ENCODE measurements at regions not wholly inside any gene's neighbourhood (a gene's known extent, or its start where the extent isn't known, plus 50 kb on each side); places are given as distances from the start of the nearest gene placed in this dataset.
"Not testable (repeated sequence)": the region's sequence is repeated elsewhere in the genome, so short reads cannot be mapped to it uniquely, and the experiment has no call there.

DNA sequence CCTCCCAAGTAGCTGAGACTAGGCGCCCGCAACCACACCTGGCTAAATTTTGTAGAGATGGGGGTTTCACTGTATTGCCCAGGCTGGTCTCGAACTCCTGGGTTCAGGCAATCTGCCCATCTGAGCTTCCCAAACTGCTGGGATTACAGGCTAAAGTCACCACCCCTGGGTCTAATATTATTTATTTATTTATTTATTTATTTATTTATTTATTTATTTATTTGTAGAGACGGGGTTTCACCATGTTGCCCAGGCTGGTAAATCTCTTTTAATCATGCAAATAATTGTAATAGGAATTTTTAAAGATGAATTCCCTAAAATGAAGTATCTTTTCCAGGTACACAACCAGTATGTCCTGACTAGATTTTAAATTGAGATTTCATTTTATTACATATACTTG is 761.8 kb downstream of the TRAM1L1 start:
- Histone ChIP-seq H3K27me3 (ENCODE audit: low read depth, low read length) (no peaks in the 10 kb centered on the region), H3K4me1 (ENCODE audit: control insufficient read depth in 1 of 2, insufficient read depth in 2 of 2, low read length in 2 of 2) (no peaks in the 10 kb centered on the region), H3K4me3 (ENCODE audit: low read depth in 1 of 2, low read length in 2 of 2) (no peak overlapping the region), H3K27ac (ENCODE audit: low read length) (no peak overlapping the region), H3K36me3 (ENCODE audit: control insufficient read depth in 1 of 2, insufficient read depth in 2 of 2, low read length in 2 of 2) (no peaks in the 10 kb centered on the region), H3K9me3 (ENCODE audit: control insufficient read depth in 1 of 2, low read length in 2 of 2) (no peaks in the 10 kb centered on the region)

DNA sequence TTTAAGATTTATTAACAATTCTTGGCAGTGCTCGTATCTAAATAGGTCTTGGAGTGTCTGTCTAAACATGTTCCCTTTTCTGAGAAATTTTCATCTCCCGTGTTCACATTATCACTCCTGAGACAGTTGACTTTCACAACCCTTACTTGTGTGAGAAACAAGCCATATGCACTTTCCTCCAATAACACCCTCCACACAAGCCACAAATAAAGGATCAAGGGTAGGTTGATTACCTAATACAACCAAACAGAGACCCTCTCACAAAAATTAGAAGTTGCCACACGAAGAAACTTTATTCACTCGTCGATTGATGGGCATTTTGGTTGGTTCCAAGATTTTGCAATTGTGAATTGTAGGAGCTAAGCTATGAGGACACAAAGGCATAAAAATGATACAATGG is 763.9 kb downstream of the TRAM1L1 start:
- H3K36me3 ChIP-seq (ENCODE audit: control insufficient read depth in 1 of 2, insufficient read depth in 2 of 2, low read length in 2 of 2), result no peaks in the 10 kb centered on the region
- H3K27ac ChIP-seq (ENCODE audit: low read length), result no peak overlapping the region
- H3K4me1 ChIP-seq (ENCODE audit: control insufficient read depth in 1 of 2, insufficient read depth in 2 of 2, low read length in 2 of 2), result no peaks in the 10 kb centered on the region
- H3K4me3 ChIP-seq (ENCODE audit: low read depth in 1 of 2, low read length in 2 of 2), result no peak overlapping the region
- H3K9me3 ChIP-seq (ENCODE audit: control insufficient read depth in 1 of 2, low read length in 2 of 2), result no peaks in the 10 kb centered on the region
- no peaks in the 10 kb centered on the region for H3K27me3 ChIP-seq (ENCODE audit: low read depth, low read length)

- no peak overlapping the region for H3K4me3 ChIP-seq (ENCODE audit: low read depth in 1 of 2, low read length in 2 of 2)
- no peaks in the 10 kb centered on the region for H3K4me1 ChIP-seq (ENCODE audit: control insufficient read depth in 1 of 2, insufficient read depth in 2 of 2, low read length in 2 of 2)
- H3K27ac ChIP-seq (ENCODE audit: low read length), result no peak overlapping the region
- H3K27me3 ChIP-seq (ENCODE audit: low read depth, low read length), result no peaks in the 10 kb centered on the region
- no peaks in the 10 kb centered on the region for H3K9me3 ChIP-seq (ENCODE audit: control insufficient read depth in 1 of 2, low read length in 2 of 2)
- H3K36me3 ChIP-seq (ENCODE audit: control insufficient read depth in 1 of 2, insufficient read depth in 2 of 2, low read length in 2 of 2), result no peaks in the 10 kb centered on the region
Observed at GRCh38 chr4:116320859-116321258, 764.5 kb downstream of the TRAM1L1 start.

DNA sequence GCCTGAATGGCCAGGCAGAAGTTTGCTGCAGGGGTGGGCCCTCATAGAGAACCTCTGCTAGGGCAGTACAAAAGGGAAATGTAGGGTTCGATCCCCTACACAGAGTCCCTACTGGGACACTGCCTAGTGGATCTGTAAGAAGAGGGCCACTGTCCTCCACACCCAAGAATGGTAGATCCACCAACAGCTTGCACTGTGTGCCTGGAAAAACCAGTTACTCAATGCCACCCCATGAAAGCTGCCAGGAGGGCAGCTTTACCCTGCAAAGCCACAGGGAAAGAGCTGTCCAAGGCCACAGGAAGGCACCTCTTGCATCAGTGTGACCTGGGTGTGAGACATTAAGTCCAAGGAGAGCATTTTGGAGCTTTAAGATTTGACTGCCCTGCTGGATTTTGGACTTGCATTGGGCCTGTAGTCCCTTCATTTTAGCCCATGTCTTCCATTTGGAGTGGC is 781.6 kb downstream of the TRAM1L1 start:
- Histone ChIP-seq H3K4me1 (ENCODE audit: control insufficient read depth in 1 of 2, insufficient read depth in 2 of 2, low read length in 2 of 2) (no peaks in the 10 kb centered on the region), H3K9me3 (ENCODE audit: control insufficient read depth in 1 of 2, low read length in 2 of 2) (no peaks in the 10 kb centered on the region), H3K27me3 (ENCODE audit: low read depth, low read length) (no peaks in the 10 kb centered on the region), H3K27ac (ENCODE audit: low read length) (no peak overlapping the region), H3K4me3 (ENCODE audit: low read depth in 1 of 2, low read length in 2 of 2) (no peak overlapping the region), H3K36me3 (ENCODE audit: control insufficient read depth in 1 of 2, insufficient read depth in 2 of 2, low read length in 2 of 2) (no peaks in the 10 kb centered on the region)

DNA sequence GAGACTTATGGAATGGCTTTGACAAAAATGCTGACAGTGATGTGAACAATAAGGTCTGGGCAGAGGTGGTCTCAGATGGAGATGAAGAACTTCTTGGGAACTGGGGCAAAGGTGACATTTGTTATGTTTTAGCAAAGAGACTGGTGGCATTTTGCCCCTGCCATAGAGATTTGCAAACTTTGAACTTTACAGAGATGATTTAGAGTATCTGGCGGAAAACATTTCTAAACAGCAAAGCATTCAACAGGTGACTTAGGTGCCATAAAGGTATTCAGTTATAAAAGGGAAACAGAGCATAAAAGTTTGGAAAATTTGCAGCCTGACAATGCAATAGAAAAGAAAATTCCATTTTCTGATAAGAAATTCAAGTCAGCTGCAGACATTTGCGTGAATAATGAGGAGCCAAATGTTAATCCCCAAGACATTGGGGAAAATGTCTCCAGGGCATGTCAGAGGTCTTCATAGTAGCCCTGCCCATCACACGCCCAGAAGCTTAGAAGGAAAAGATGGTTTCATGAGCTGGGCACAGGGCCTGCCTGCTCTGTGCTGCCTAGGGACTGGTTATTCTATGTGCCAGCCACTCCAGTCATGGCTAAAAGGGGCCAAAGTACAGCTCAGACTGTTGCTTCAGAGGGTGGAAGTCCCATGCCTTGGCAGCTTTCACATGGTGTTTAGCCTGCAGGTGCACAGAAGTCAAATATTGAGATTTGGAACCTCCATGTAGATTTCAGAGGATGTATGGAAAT is 782.2 kb downstream of the TRAM1L1 start:
- Histone ChIP-seq H3K27me3 (ENCODE audit: low read depth, low read length) (no peaks in the 10 kb centered on the region), H3K4me1 (ENCODE audit: control insufficient read depth in 1 of 2, insufficient read depth in 2 of 2, low read length in 2 of 2) (no peaks in the 10 kb centered on the region), H3K4me3 (ENCODE audit: low read depth in 1 of 2, low read length in 2 of 2) (no peak overlapping the region), H3K9me3 (ENCODE audit: control insufficient read depth in 1 of 2, low read length in 2 of 2) (no peaks in the 10 kb centered on the region), H3K27ac (ENCODE audit: low read length) (no peak overlapping the region), H3K36me3 (ENCODE audit: control insufficient read depth in 1 of 2, insufficient read depth in 2 of 2, low read length in 2 of 2) (no peaks in the 10 kb centered on the region)

DNA sequence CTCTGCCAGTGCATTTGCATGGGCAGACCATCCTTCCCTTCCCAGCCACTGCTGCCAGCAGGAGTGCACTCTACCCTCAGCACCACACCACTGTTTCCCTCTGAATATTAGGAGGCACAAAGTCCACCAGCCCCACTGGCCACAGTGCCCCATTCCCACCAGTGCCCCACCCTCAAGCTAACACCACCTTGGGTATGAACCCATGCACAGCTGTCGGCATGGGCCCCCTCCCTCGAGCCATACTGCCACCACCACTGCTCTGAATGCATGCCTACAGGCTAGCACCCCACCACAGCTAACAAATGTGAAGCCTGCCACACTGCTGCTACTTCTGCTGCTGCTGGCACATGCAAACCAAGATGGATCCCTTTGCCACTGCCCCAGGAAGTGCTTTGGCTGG is 810.4 kb downstream of the TRAM1L1 start:
- no peak overlapping the region for H3K27ac ChIP-seq (ENCODE audit: low read length)
- no peaks in the 10 kb centered on the region for H3K4me1 ChIP-seq (ENCODE audit: control insufficient read depth in 1 of 2, insufficient read depth in 2 of 2, low read length in 2 of 2)
- H3K9me3 ChIP-seq (ENCODE audit: control insufficient read depth in 1 of 2, low read length in 2 of 2), result peaks cover 0 to 8% of the 10 kb centered on the region in 2 donors
- H3K4me3 ChIP-seq (ENCODE audit: low read depth in 1 of 2, low read length in 2 of 2), result no peak overlapping the region
- H3K27me3 ChIP-seq (ENCODE audit: low read depth, low read length), result no peaks in the 10 kb centered on the region
- H3K36me3 ChIP-seq (ENCODE audit: control insufficient read depth in 1 of 2, insufficient read depth in 2 of 2, low read length in 2 of 2), result no peaks in the 10 kb centered on the region

- no peaks in the 10 kb centered on the region for H3K36me3 ChIP-seq (ENCODE audit: control insufficient read depth in 1 of 2, insufficient read depth in 2 of 2, low read length in 2 of 2)
- no peak overlapping the region for H3K4me3 ChIP-seq (ENCODE audit: low read depth in 1 of 2, low read length in 2 of 2)
- H3K27ac ChIP-seq (ENCODE audit: low read length), result no peak overlapping the region
- H3K27me3 ChIP-seq (ENCODE audit: low read depth, low read length), result no peaks in the 10 kb centered on the region
- peaks cover 3 to 10% of the 10 kb centered on the region in 2 donors for H3K9me3 ChIP-seq (ENCODE audit: control insufficient read depth in 1 of 2, low read length in 2 of 2)
- no peaks in the 10 kb centered on the region for H3K4me1 ChIP-seq (ENCODE audit: control insufficient read depth in 1 of 2, insufficient read depth in 2 of 2, low read length in 2 of 2)
Observed at GRCh38 chr4:116272336-116272735, 813.0 kb downstream of the TRAM1L1 start.

- not testable (repeated sequence) for H3K4me3 ChIP-seq (ENCODE audit: low read depth in 1 of 2, low read length in 2 of 2); H3K27me3 ChIP-seq (ENCODE audit: low read depth, low read length); H3K4me1 ChIP-seq (ENCODE audit: control insufficient read depth in 1 of 2, insufficient read depth in 2 of 2, low read length in 2 of 2); H3K27ac ChIP-seq (ENCODE audit: low read length); H3K36me3 ChIP-seq (ENCODE audit: control insufficient read depth in 1 of 2, insufficient read depth in 2 of 2, low read length in 2 of 2)
- H3K9me3 ChIP-seq (ENCODE audit: control insufficient read depth in 1 of 2, low read length in 2 of 2), result peaks cover 0 to 22% of the 10 kb centered on the region in 2 donors
Observed at GRCh38 chr4:116260931-116261330, 824.4 kb downstream of the TRAM1L1 start.

- Histone ChIP-seq H3K4me1 (ENCODE audit: control insufficient read depth in 1 of 2, insufficient read depth in 2 of 2, low read length in 2 of 2) (no peaks in the 10 kb centered on the region), H3K36me3 (ENCODE audit: control insufficient read depth in 1 of 2, insufficient read depth in 2 of 2, low read length in 2 of 2) (no peaks in the 10 kb centered on the region), H3K9me3 (ENCODE audit: control insufficient read depth in 1 of 2, low read length in 2 of 2) (no peaks in the 10 kb centered on the region), H3K4me3 (ENCODE audit: low read depth in 1 of 2, low read length in 2 of 2) (no peak overlapping the region), H3K27ac (ENCODE audit: low read length) (no peak overlapping the region), H3K27me3 (ENCODE audit: low read depth, low read length) (no peaks in the 10 kb centered on the region)
Observed at GRCh38 chr4:116244771-116245170, 840.6 kb downstream of the TRAM1L1 start.

DNA sequence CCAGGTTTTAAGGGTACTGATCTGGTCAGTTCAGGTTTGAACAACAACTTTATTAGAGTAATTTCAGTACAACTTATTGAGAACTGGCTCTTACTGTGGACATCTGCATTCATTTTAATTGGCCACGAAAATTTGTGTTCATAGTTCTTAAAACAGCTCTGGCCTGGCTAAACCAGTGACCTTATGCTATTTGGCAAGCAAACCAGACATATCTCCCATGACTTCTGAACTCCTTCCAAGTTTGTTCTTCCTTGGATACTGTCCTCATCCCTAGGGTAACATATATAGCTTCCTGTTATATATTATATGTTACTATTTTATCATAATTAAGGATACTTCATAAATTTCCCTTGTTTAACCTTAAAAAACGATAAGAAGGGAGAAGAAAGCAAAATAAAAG is 841.9 kb downstream of the TRAM1L1 start:
- H3K36me3 ChIP-seq (ENCODE audit: control insufficient read depth in 1 of 2, insufficient read depth in 2 of 2, low read length in 2 of 2), result no peaks in the 10 kb centered on the region
- H3K4me1 ChIP-seq (ENCODE audit: control insufficient read depth in 1 of 2, insufficient read depth in 2 of 2, low read length in 2 of 2), result no peaks in the 10 kb centered on the region
- H3K27me3 ChIP-seq (ENCODE audit: low read depth, low read length), result no peaks in the 10 kb centered on the region

GRCh38 chr4:116233971-116234370 is 851.4 kb downstream of the TRAM1L1 start:
- no peaks in the 10 kb centered on the region for H3K27me3 ChIP-seq (ENCODE audit: low read depth, low read length)
- no peaks in the 10 kb centered on the region for H3K4me1 ChIP-seq (ENCODE audit: control insufficient read depth in 1 of 2, insufficient read depth in 2 of 2, low read length in 2 of 2)
- H3K27ac ChIP-seq (ENCODE audit: low read length), result no peak overlapping the region
- H3K9me3 ChIP-seq (ENCODE audit: control insufficient read depth in 1 of 2, low read length in 2 of 2), result no peaks in the 10 kb centered on the region
- H3K36me3 ChIP-seq (ENCODE audit: control insufficient read depth in 1 of 2, insufficient read depth in 2 of 2, low read length in 2 of 2), result no peaks in the 10 kb centered on the region
- no peak overlapping the region for H3K4me3 ChIP-seq (ENCODE audit: low read depth in 1 of 2, low read length in 2 of 2)

More for the DNA sequence above, 841.9 kb downstream of the TRAM1L1 start:
- no peak overlapping the region for H3K4me3 ChIP-seq (ENCODE audit: low read depth in 1 of 2, low read length in 2 of 2)
- no peaks in the 10 kb centered on the region for H3K9me3 ChIP-seq (ENCODE audit: control insufficient read depth in 1 of 2, low read length in 2 of 2)
- H3K27ac ChIP-seq (ENCODE audit: low read length), result no peak overlapping the region

- H3K4me1 ChIP-seq (ENCODE audit: control insufficient read depth in 1 of 2, insufficient read depth in 2 of 2, low read length in 2 of 2); H3K4me3 ChIP-seq (ENCODE audit: low read depth in 1 of 2, low read length in 2 of 2); H3K9me3 ChIP-seq (ENCODE audit: control insufficient read depth in 1 of 2, low read length in 2 of 2); H3K36me3 ChIP-seq (ENCODE audit: control insufficient read depth in 1 of 2, insufficient read depth in 2 of 2, low read length in 2 of 2); H3K27ac ChIP-seq (ENCODE audit: low read length); H3K27me3 ChIP-seq (ENCODE audit: low read depth, low read length): not testable (repeated sequence)
Observed at GRCh38 chr4:116231999-116232398, 853.4 kb downstream of the TRAM1L1 start.
